NCI-H345 treated with DMSO at 0.1 percent for 48 hours (cell line): ENCODE measurements at regions not wholly inside any gene's neighbourhood (a gene's known extent, or its start where the extent isn't known, plus 50 kb on each side); places are given as distances from the start of the nearest gene placed in this dataset.
"Not testable (repeated sequence)": the region's sequence is repeated elsewhere in the genome, so short reads cannot be mapped to it uniquely, and the experiment has no call there.

ENCODE experiments used
- DNase-seq: peaks from one replicate; lab custom pipeline; 2025; ENCODE audit not compliant: unreplicated experiment; lab: John Stamatoyannopoulos, UW

GRCh38 chr16:60414613-60415012 lies 1621.6 kb downstream of the CDH8 start:
- no peak for DNase-seq

GRCh38 chr16:60413969-60414368 lies 1622.3 kb downstream of the CDH8 start:
- no peak for DNase-seq

- no peak for DNase-seq
These were observed 1628.6 kb downstream of the CDH8 start for GRCh38 chr16:60407606-60408005.

GRCh38 chr16:60407034-60407433 lies 1629.2 kb downstream of the CDH8 start:
- no peak for DNase-seq

GRCh38 chr16:60405286-60405685 lies 1631.0 kb downstream of the CDH8 start:
- no peak for DNase-seq

GRCh38 chr16:60404401-60404800 lies 1631.8 kb downstream of the CDH8 start:
- no peak for DNase-seq

GRCh38 chr16:60402941-60403340 lies 1633.3 kb downstream of the CDH8 start:
- DNase-seq = not testable (repeated sequence)

- no peak for DNase-seq
These were observed 1643.9 kb downstream of the CDH8 start for GRCh38 chr16:60392380-60392779.

- no peak for DNase-seq
These were observed 1637.5 kb upstream of the GOT2 start for GRCh38 chr16:60371591-60371990.

GRCh38 chr16:60367739-60368138 lies 1633.6 kb upstream of the GOT2 start:
- no peak for DNase-seq

GRCh38 chr16:60363566-60363965 lies 1629.5 kb upstream of the GOT2 start:
- DNase-seq = no peak

- DNase-seq = not testable (repeated sequence)
These were observed 1625.8 kb upstream of the GOT2 start for GRCh38 chr16:60359866-60360265.

GRCh38 chr16:60359412-60359811 lies 1625.3 kb upstream of the GOT2 start:
- DNase-seq = not testable (repeated sequence)

GRCh38 chr16:60357876-60358522 lies 1623.9 kb upstream of the GOT2 start:
- DNase-seq = not testable (repeated sequence)

- DNase-seq = no peak
These were observed 1612.1 kb upstream of the GOT2 start for GRCh38 chr16:60346256-60346655.

GRCh38 chr16:60337671-60338070 lies 1603.6 kb upstream of the GOT2 start:
- no peak for DNase-seq

- DNase-seq = no peak
These were observed 1597.1 kb upstream of the GOT2 start for GRCh38 chr16:60331168-60331567.

- DNase-seq = no peak
These were observed 1595.0 kb upstream of the GOT2 start for GRCh38 chr16:60329108-60329507.

- DNase-seq = no peak
These were observed 1594.0 kb upstream of the GOT2 start for GRCh38 chr16:60328152-60328551.

- no peak for DNase-seq
These were observed 1584.4 kb upstream of the GOT2 start for GRCh38 chr16:60318486-60318885.

GRCh38 chr16:60310846-60311445 lies 1576.8 kb upstream of the GOT2 start:
- DNase-seq = no peak

GRCh38 chr16:60304720-60305119 lies 1570.6 kb upstream of the GOT2 start:
- no peak for DNase-seq

- no peak for DNase-seq
These were observed 1570.0 kb upstream of the GOT2 start for GRCh38 chr16:60304066-60304465.
